Ovary (tissue), 7 donors: ENCODE measurements at regions not wholly inside any gene's neighbourhood (a gene's known extent, or its start where the extent isn't known, plus 50 kb on each side); places are given as distances from the start of the nearest gene placed in this dataset.

Source experiments
- DNase-seq, 5 donors: peaks; one replicate each; pipeline ENCODE4 v3.0.0-alpha.2; 2019 to 2020
- H3K27ac ChIP-seq, 2 donors: fragments of 200-600 bp; one replicate each; pipeline versions ENCODE4 v1.5.1 to v1.8.0; 2019 to 2022
- H3K27me3 ChIP-seq: fragments of 200-600 bp; one replicate; pipeline ENCODE4 v1.8.0; 2022
- H3K36me3 ChIP-seq: fragments of 200-600 bp; sonication (generic); one replicate; pipeline ENCODE4 v1.5.1; 2019
- H3K4me1 ChIP-seq: one replicate; pipeline ENCODE4 v1.8.1; 2013; ENCODE audit warnings: mild to moderate bottlenecking, moderate library complexity; ENCODE audit not compliant: insufficient read depth
- H3K4me3 ChIP-seq: fragments of 200-600 bp; sonication (generic); one replicate; pipeline ENCODE4 v1.5.1; 2017
- H3K9me3 ChIP-seq, 2 donors: fragments of 200-600 bp in 1 of 2; sonication (generic) in 1 of 2; one replicate each; pipeline versions ENCODE4 v1.5.1 to v1.8.1; 2013 to 2019; ENCODE audit warnings: mild to moderate bottlenecking in 1 of 2, moderate library complexity in 1 of 2
- CTCF ChIP-seq, 3 donors: fragments of 450-650 bp in 2 of 3; fragments of 200-600 bp in 1 of 3; IDR thresholded peaks; one replicate each; pipeline versions ENCODE4 v1.5.1 to v1.8.0; 2016 to 2022; ENCODE audit warnings: antibody characterized with exemption in 3 of 3, mild to moderate bottlenecking in 1 of 3
- EP300 ChIP-seq: sonication (generic); formaldehyde crosslinking; IDR thresholded peaks from one replicate; pipeline ENCODE4 v1.6.1; 2017; ENCODE audit warnings: antibody characterized with exemption
- POLR2A ChIP-seq: fragments of 450-650 bp; IDR thresholded peaks from one replicate; pipeline ENCODE4 v1.6.1; 2017; ENCODE audit warnings: antibody characterized with exemption, mild to moderate bottlenecking, moderate library complexity
- WGBS, 3 donors: extraction: QIAGEN DNeasy Blood & Tissue Kit in 1 of 3; methylation state at CpG; one replicate each; pipeline versions ENCODE4 v1.1.5 to v1.1.7; 2013 to 2017; 5-methylcytosine and 5-hydroxymethylcytosine counted together
- intact Hi-C, 4 donors: fragments of 100-400 bp; cut with DNase I; formaldehyde crosslinking; loops; one replicate each; pipeline versions ENCODE4 v1.11.0 to v1.15.1; 2022 to 2023
- donor health status: DM: no; HTN: no; CAD: no; lungs with moderate emphysema.
- donor health status: DM: no; HTN: no; CAD: no.
- donor health status: Bipolar disorder and iron deficiency.
- donor health status: DM: no; HTN: no; CAD: no.
- donor health status: DM: yes; HTN: yes; CAD: no.

GRCh38 chr12:131355361-131356245 lies 355.3 kb upstream of the SFSWAP start:
- Histone ChIP-seq H3K36me3 (no peaks in the 10 kb centered on the region), H3K4me3 (no peak overlapping the region), H3K27ac (no peak overlapping the region), H3K4me1 (peaks cover 6% of the 10 kb centered on the region), H3K9me3 (no peaks in the 10 kb centered on the region), H3K27me3 (no peaks in the 10 kb centered on the region)
- 88 to 93% (median 88%) methylated on average over 29 of the region's 29 CpGs for WGBS, 3 donors
- DNase-seq, result no peak
- TF ChIP-seq POLR2A, result no peak
- TF ChIP-seq EP300, result no peak
- TF ChIP-seq CTCF (IDR thresholded peaks at IDR 0.05), result no peak
- intact Hi-C loops, result loop anchor here in 1 of 4 donors (10.0 kb wide), 1 partner anchor 469 kb away; the partner anchor contains the start of gene MMP17

GRCh38 chr12:131356485-131357184 lies 354.3 kb upstream of the SFSWAP start:
- H3K27ac ChIP-seq, result peak overlapping the region in 1 of 2 donors; percentile 43
- no peaks in the 10 kb centered on the region for H3K4me1 ChIP-seq
- H3K27me3 ChIP-seq, result no peaks in the 10 kb centered on the region
- no peaks in the 10 kb centered on the region for H3K36me3 ChIP-seq
- no peak overlapping the region for H3K4me3 ChIP-seq
- DNase-seq, result no peak
- H3K9me3 ChIP-seq, result no peaks in the 10 kb centered on the region
- WGBS, 3 donors, result 50 to 60% (median 53%) methylated on average over 18 of the region's 18 CpGs
- TF ChIP-seq EP300 (no peak), POLR2A (no peak), CTCF (IDR thresholded peaks at IDR 0.05) (no peak)
- intact Hi-C loops, result loop anchor here in 1 of 4 donors (10.0 kb wide), 1 partner anchor 468 kb away; the partner anchor contains the start of gene MMP17

- 65 to 74% (median 69%) methylated on average over 9 of the region's 9 CpGs for WGBS, 3 donors
- H3K36me3 ChIP-seq, result no peaks in the 10 kb centered on the region
- TF ChIP-seq CTCF (IDR thresholded peaks at IDR 0.05) (no peak), POLR2A (no peak), EP300 (no peak)
- no peaks in the 10 kb centered on the region for H3K27me3 ChIP-seq
- H3K4me1 ChIP-seq, result peaks cover 2% of the 10 kb centered on the region
- H3K9me3 ChIP-seq, result no peaks in the 10 kb centered on the region
- peak overlapping the region in 1 of 2 donors; percentile 43 for H3K27ac ChIP-seq
- H3K4me3 ChIP-seq, result no peak overlapping the region
- intact Hi-C loops, result loop anchor here in 1 of 4 donors (10.0 kb wide), 1 partner anchor 468 kb away; the partner anchor contains the start of gene MMP17
- DNase-seq, result no peak
These were observed 353.6 kb upstream of the SFSWAP start for GRCh38 chr12:131357185-131357747.

GRCh38 chr12:131357920-131358319 lies 353.0 kb upstream of the SFSWAP start:
- Histone ChIP-seq H3K9me3 (no peaks in the 10 kb centered on the region), H3K27me3 (no peaks in the 10 kb centered on the region), H3K36me3 (no peaks in the 10 kb centered on the region), H3K4me1 (peaks cover 2% of the 10 kb centered on the region), H3K4me3 (no peak overlapping the region), H3K27ac (no peak overlapping the region)
- intact Hi-C loops, result loop anchor here in 1 of 4 donors (10.0 kb wide), 1 partner anchor 467 kb away; the partner anchor contains the start of gene MMP17
- 77 to 84% (median 83%) methylated on average over 3 of the region's 3 CpGs for WGBS, 3 donors
- TF ChIP-seq CTCF (IDR thresholded peaks at IDR 0.05) (no peak), POLR2A (no peak), EP300 (no peak)
- no peak for DNase-seq
